Ovary (tissue), 7 donors: ENCODE measurements at regions not wholly inside any gene's neighbourhood (a gene's known extent, or its start where the extent isn't known, plus 50 kb on each side); places are given as distances from the start of the nearest gene placed in this dataset.

Experiments
- DNase-seq, 5 donors: peaks; one replicate each; pipeline ENCODE4 v3.0.0-alpha.2; 2019 to 2020
- H3K27ac ChIP-seq, 2 donors: fragments of 200-600 bp; one replicate each; pipeline versions ENCODE4 v1.5.1 to v1.8.0; 2019 to 2022
- H3K27me3 ChIP-seq: fragments of 200-600 bp; one replicate; pipeline ENCODE4 v1.8.0; 2022
- H3K36me3 ChIP-seq: fragments of 200-600 bp; sonication (generic); one replicate; pipeline ENCODE4 v1.5.1; 2019
- H3K4me1 ChIP-seq: one replicate; pipeline ENCODE4 v1.8.1; 2013; ENCODE audit warnings: mild to moderate bottlenecking, moderate library complexity; ENCODE audit not compliant: insufficient read depth
- H3K4me3 ChIP-seq: fragments of 200-600 bp; sonication (generic); one replicate; pipeline ENCODE4 v1.5.1; 2017
- H3K9me3 ChIP-seq, 2 donors: fragments of 200-600 bp in 1 of 2; sonication (generic) in 1 of 2; one replicate each; pipeline versions ENCODE4 v1.5.1 to v1.8.1; 2013 to 2019; ENCODE audit warnings: mild to moderate bottlenecking in 1 of 2, moderate library complexity in 1 of 2
- EP300 ChIP-seq: sonication (generic); formaldehyde crosslinking; IDR thresholded peaks from one replicate; pipeline ENCODE4 v1.6.1; 2017; ENCODE audit warnings: antibody characterized with exemption
- POLR2A ChIP-seq: fragments of 450-650 bp; IDR thresholded peaks from one replicate; pipeline ENCODE4 v1.6.1; 2017; ENCODE audit warnings: antibody characterized with exemption, mild to moderate bottlenecking, moderate library complexity
- WGBS, 3 donors: extraction: QIAGEN DNeasy Blood & Tissue Kit in 1 of 3; methylation state at CpG; one replicate each; pipeline versions ENCODE4 v1.1.5 to v1.1.7; 2013 to 2017; 5-methylcytosine and 5-hydroxymethylcytosine counted together
- intact Hi-C, 4 donors: fragments of 100-400 bp; cut with DNase I; formaldehyde crosslinking; loops; one replicate each; pipeline versions ENCODE4 v1.11.0 to v1.15.1; 2022 to 2023
- TF ChIP-seq, protein P1 (sequence below), 3 donors: fragments of 450-650 bp in 2 of 3; fragments of 200-600 bp in 1 of 3; IDR thresholded peaks; one replicate each; pipeline versions ENCODE4 v1.5.1 to v1.8.0; 2016 to 2022; ENCODE audit warnings: antibody characterized with exemption in 3 of 3, mild to moderate bottlenecking in 1 of 3
- donor health status: DM: no; HTN: no; CAD: no; lungs with moderate emphysema.
- donor health status: DM: no; HTN: no; CAD: no.
- donor health status: Bipolar disorder and iron deficiency.
- donor health status: DM: no; HTN: no; CAD: no.
- donor health status: DM: yes; HTN: yes; CAD: no.

DNA sequence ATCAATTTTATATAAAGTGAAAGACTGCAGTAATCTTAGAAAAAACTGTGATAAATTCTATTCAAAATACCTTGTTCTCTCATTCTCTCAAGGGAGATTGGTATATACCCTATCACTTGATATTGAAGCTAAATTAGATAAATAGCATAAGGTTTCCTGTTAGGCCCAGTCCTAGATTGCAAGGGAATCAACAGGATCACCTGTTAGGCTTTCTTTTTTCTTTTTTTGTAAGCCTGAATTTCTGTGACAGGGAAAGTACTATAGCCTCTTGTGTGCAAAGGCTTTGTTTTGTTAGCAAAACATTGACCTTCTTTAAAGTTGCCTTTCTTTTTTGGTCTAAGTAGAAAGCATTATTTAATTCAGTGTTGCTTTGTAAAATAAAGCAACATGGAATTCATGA lies 100.0 kb downstream of the HAUS1 start:
- Histone ChIP-seq H3K36me3 (no peaks in the 10 kb centered on the region), H3K4me1 (peaks cover 8% of the 10 kb centered on the region), H3K4me3 (no peak overlapping the region), H3K27me3 (no peaks in the 10 kb centered on the region), H3K27ac (no peak overlapping the region), H3K9me3 (no peaks in the 10 kb centered on the region)
- intact Hi-C loops, result loop anchor here in 1 of 4 donors (10.0 kb wide), 1 partner anchor 1359 kb away; no protein-coding TSS in a partner anchor
- TF ChIP-seq, protein P1, sequence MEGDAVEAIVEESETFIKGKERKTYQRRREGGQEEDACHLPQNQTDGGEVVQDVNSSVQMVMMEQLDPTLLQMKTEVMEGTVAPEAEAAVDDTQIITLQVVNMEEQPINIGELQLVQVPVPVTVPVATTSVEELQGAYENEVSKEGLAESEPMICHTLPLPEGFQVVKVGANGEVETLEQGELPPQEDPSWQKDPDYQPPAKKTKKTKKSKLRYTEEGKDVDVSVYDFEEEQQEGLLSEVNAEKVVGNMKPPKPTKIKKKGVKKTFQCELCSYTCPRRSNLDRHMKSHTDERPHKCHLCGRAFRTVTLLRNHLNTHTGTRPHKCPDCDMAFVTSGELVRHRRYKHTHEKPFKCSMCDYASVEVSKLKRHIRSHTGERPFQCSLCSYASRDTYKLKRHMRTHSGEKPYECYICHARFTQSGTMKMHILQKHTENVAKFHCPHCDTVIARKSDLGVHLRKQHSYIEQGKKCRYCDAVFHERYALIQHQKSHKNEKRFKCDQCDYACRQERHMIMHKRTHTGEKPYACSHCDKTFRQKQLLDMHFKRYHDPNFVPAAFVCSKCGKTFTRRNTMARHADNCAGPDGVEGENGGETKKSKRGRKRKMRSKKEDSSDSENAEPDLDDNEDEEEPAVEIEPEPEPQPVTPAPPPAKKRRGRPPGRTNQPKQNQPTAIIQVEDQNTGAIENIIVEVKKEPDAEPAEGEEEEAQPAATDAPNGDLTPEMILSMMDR (IDR thresholded peaks at IDR 0.05), result no peak
- no peak for TF ChIP-seq EP300
- no peak for TF ChIP-seq POLR2A
- DNase-seq, result no peak

DNA sequence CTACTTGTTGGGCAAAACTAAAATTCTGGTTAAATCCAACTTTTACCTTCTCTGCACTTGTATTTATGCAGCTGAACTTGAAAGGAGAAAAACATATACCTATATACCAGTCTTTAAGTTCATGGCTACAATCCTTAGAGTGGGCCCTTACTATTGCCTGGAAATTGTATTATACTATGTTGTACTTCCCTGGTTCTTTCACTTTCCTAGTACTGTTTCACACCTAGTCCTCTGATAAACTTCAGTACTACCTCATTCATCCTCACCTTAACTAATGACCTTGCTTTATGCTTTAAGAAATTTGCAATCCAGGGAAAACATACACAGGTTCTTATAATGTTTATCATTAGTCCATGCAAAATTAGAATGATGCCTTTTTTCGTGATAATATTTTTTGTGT lies 103.8 kb downstream of the HAUS1 start:
- Histone ChIP-seq H3K27ac (no peak overlapping the region), H3K9me3 (no peaks in the 10 kb centered on the region), H3K27me3 (no peaks in the 10 kb centered on the region), H3K4me3 (no peak overlapping the region), H3K36me3 (no peaks in the 10 kb centered on the region), H3K4me1 (peaks cover 4% of the 10 kb centered on the region)
- WGBS, 3 donors, result 0 to 63% (median 47%) methylated on average over 1 of the region's 1 CpG
- no peak for DNase-seq
- TF ChIP-seq EP300 (no peak), POLR2A (no peak)
- TF ChIP-seq, protein P1 (IDR thresholded peaks at IDR 0.05), result no peak
- intact Hi-C loops, result loop anchor here in 1 of 4 donors (10.0 kb wide), 1 partner anchor 1363 kb away; no protein-coding TSS in a partner anchor

DNA sequence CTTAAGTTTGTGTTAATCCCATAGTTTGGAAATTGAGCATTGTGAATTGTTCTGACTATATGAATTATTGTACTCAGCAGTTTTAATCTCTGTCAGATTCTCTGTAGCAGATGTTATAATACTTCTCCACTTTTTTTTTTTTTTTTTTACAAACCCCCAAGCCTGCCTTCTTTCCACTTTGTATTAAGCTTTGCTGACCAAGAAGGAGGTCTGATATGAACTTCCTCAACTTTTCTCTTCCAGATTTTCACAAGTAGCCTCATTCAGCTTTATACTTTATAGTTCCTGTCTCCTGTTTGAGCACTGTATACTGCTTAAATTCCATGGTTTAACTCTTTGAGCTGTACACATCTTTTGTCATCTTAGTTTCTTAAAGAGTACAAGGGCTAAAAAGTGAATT lies 105.0 kb downstream of the HAUS1 start:
- Histone ChIP-seq H3K9me3 (no peaks in the 10 kb centered on the region), H3K4me1 (peaks cover 4% of the 10 kb centered on the region), H3K36me3 (no peaks in the 10 kb centered on the region), H3K4me3 (no peak overlapping the region), H3K27ac (no peak overlapping the region), H3K27me3 (no peaks in the 10 kb centered on the region)
- TF ChIP-seq EP300, result no peak
- TF ChIP-seq POLR2A, result no peak
- TF ChIP-seq, protein P1 (IDR thresholded peaks at IDR 0.05), result no peak
- intact Hi-C loops, result loop anchor here in 1 of 4 donors (10.0 kb wide), 1 partner anchor 1364 kb away; no protein-coding TSS in a partner anchor
- DNase-seq, result no peak

DNA sequence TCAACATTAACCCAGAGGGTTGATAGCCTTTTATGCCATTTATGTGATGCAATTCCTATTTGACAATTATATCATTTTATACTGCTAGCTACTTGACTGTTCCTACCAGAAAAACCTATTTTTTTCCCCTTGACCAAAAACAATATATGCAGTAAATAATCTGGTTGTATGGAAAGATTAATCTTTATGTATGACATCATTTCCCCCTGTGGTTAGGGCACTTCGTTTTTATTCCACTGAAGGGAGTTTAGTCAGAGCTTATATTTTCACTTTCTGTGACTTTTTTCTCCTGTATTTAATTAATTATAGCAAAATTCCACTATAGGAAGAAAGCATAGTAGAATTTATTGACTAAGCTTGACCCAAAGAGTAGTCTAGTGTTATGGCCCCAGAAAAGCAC lies 107.6 kb downstream of the HAUS1 start:
- Histone ChIP-seq H3K4me1 (peaks cover 2% of the 10 kb centered on the region), H3K36me3 (no peaks in the 10 kb centered on the region), H3K27ac (no peak overlapping the region), H3K27me3 (no peaks in the 10 kb centered on the region), H3K4me3 (no peak overlapping the region), H3K9me3 (no peaks in the 10 kb centered on the region)
- intact Hi-C loops, result no loop called here
- 15 to 20% (median 15%) methylated on average over 1 of the region's 1 CpG for WGBS, 3 donors
- DNase-seq, result no peak
- TF ChIP-seq EP300, result no peak
- TF ChIP-seq POLR2A, result no peak
- TF ChIP-seq, protein P1 (IDR thresholded peaks at IDR 0.05), result no peak

DNA sequence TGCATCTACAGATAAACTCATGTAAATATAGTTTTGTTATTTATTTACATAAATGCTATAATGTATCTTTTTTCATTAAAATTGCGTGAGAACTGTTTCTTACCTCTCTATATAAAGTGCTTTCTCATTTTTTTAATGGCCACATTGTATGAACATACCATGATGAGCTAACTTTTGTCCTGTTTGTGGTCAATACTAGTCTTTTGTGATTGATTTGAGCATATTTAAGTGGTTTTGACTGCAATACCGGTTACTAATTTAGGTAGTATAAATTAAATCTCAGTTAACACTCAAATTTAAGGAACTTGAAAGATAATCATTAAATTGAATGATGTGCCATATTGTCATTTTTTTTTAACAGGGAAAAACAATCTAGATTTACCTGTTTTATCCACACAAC lies 108.2 kb downstream of the HAUS1 start:
- no peak for TF ChIP-seq POLR2A
- TF ChIP-seq, protein P1 (IDR thresholded peaks at IDR 0.05), result no peak
- no peak for TF ChIP-seq EP300
- intact Hi-C loops, result no loop called here
- H3K36me3 ChIP-seq, result no peaks in the 10 kb centered on the region
- 93 to 98% (median 96%) methylated on average over 2 of the region's 2 CpGs for WGBS, 3 donors
- DNase-seq, result no peak
- no peaks in the 10 kb centered on the region for H3K27me3 ChIP-seq
- H3K4me1 ChIP-seq, result peaks cover 2% of the 10 kb centered on the region
- no peak overlapping the region for H3K27ac ChIP-seq
- no peak overlapping the region for H3K4me3 ChIP-seq
- no peaks in the 10 kb centered on the region for H3K9me3 ChIP-seq
